Stomach (tissue), 4 donors: ENCODE measurements at regions not wholly inside any gene's neighbourhood (a gene's known extent, or its start where the extent isn't known, plus 50 kb on each side); places are given as distances from the start of the nearest gene placed in this dataset.

Experiments used
- POLR2A ChIP-seq, 4 donors: fragments of 450-650 bp; IDR thresholded peaks; one replicate each; pipeline ENCODE4 v1.6.1; 2016; ENCODE audit warnings: antibody characterized with exemption in 4 of 4, control low read depth in 2 of 4, mild to moderate bottlenecking in 1 of 4, moderate library complexity in 1 of 4
- TF ChIP-seq, protein P1 (sequence below), 7 experiments: fragments of 450-650 bp in 4 of 7; fragments of 200-600 bp in 3 of 7; sonication (generic) in 3 of 7; IDR thresholded peaks; one replicate each; pipeline ENCODE4 v1.5.1; 2016 to 2019; ENCODE audit warnings: antibody characterized with exemption in 7 of 7, control low read depth in 2 of 7, mild to moderate bottlenecking in 1 of 7

DNA sequence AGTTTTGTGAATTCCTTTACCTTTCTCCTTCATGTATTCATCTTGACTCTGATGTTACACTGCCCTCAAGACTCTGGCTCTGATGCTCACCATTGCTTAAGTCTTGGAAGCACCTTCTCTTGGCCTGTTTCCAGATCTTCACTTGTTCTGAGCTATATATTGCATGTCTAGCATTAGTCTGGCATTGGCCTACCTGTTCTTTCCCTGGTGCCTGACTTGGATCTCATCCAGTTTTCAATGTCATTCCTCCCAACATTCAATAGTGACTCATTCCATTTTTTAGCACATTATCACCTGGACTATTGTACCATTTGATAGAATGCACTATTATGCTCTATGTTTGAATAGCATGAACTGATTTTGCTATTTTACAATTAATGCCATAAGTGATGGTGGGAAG is 127.3 kb upstream of the NYAP2 start:
- TF ChIP-seq, protein P1, sequence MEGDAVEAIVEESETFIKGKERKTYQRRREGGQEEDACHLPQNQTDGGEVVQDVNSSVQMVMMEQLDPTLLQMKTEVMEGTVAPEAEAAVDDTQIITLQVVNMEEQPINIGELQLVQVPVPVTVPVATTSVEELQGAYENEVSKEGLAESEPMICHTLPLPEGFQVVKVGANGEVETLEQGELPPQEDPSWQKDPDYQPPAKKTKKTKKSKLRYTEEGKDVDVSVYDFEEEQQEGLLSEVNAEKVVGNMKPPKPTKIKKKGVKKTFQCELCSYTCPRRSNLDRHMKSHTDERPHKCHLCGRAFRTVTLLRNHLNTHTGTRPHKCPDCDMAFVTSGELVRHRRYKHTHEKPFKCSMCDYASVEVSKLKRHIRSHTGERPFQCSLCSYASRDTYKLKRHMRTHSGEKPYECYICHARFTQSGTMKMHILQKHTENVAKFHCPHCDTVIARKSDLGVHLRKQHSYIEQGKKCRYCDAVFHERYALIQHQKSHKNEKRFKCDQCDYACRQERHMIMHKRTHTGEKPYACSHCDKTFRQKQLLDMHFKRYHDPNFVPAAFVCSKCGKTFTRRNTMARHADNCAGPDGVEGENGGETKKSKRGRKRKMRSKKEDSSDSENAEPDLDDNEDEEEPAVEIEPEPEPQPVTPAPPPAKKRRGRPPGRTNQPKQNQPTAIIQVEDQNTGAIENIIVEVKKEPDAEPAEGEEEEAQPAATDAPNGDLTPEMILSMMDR (IDR thresholded peaks at IDR 0.05) = no peak
- no peak for TF ChIP-seq POLR2A (IDR thresholded peaks at IDR 0.05)
